ENCODE measurements at regions not wholly inside any gene's neighbourhood (a gene's known extent, or its start where the extent isn't known, plus 50 kb on each side); places are given as distances from the start of the nearest gene placed in this dataset.

- no peaks in the 10 kb centered on the region for H3K36me3 ChIP-seq (replicated peaks; ENCODE audit: insufficient read depth, low read depth)
- no peaks in the 10 kb centered on the region for H4K20me1 ChIP-seq (ENCODE audit: insufficient read depth, poor library complexity, severe bottlenecking)
- H3K4me2 ChIP-seq: no peak overlapping the region
- 90% methylated on average over 4 of the region's 4 CpGs for WGBS (ENCODE audit: low lambda C conversion rate, missing lambda C conversion rate)
- H3K9me2 ChIP-seq (replicated peaks; ENCODE audit: insufficient read depth): no peaks in the 10 kb centered on the region
- no peak overlapping the region for H3K27ac ChIP-seq
- no peaks in the 10 kb centered on the region for H3K4me1 ChIP-seq (ENCODE audit: insufficient read depth)
- no peaks in the 10 kb centered on the region for H3K27me3 ChIP-seq
- TF ChIP-seq CTCF (IDR thresholded peaks at IDR 0.05; ENCODE audit: poor library complexity): no peak
- TF ChIP-seq EZH2phosphoT487 (IDR thresholded peaks at IDR 0.05; ENCODE audit: low read depth, severe bottlenecking, unreplicated experiment): no peak
- TF ChIP-seq EZH2 (IDR thresholded peaks at IDR 0.05; ENCODE audit: borderline replicate concordance): no peak
- DNase-seq (ENCODE audit: low spot score): no peak
- H3K79me2 ChIP-seq: no peaks in the 10 kb centered on the region
- H2AFZ ChIP-seq: no peak overlapping the region
- H3K9me3 ChIP-seq (ENCODE audit: low read depth): no peaks in the 10 kb centered on the region
- no peak overlapping the region for H3K4me3 ChIP-seq
Observed at GRCh38 chr5:165527577-165527976, 2022.2 kb downstream of the MAT2B start.

GRCh38 chr5:165538065-165538464 lies 2032.6 kb downstream of the MAT2B start:
- H3K36me3 ChIP-seq (replicated peaks; ENCODE audit: insufficient read depth, low read depth): no peaks in the 10 kb centered on the region
- TF ChIP-seq EZH2phosphoT487 (IDR thresholded peaks at IDR 0.05; ENCODE audit: low read depth, severe bottlenecking, unreplicated experiment) (no peak), EZH2 (IDR thresholded peaks at IDR 0.05; ENCODE audit: borderline replicate concordance) (no peak), CTCF (IDR thresholded peaks at IDR 0.05; ENCODE audit: poor library complexity) (no peak)
- no peaks in the 10 kb centered on the region for H4K20me1 ChIP-seq (ENCODE audit: insufficient read depth, poor library complexity, severe bottlenecking)
- no peaks in the 10 kb centered on the region for H3K9me3 ChIP-seq (ENCODE audit: low read depth)
- H3K4me2 ChIP-seq: no peak overlapping the region
- H3K4me3 ChIP-seq: no peak overlapping the region
- H2AFZ ChIP-seq: no peak overlapping the region
- H3K4me1 ChIP-seq (ENCODE audit: insufficient read depth): no peaks in the 10 kb centered on the region
- no peaks in the 10 kb centered on the region for H3K79me2 ChIP-seq
- H3K9me2 ChIP-seq (replicated peaks; ENCODE audit: insufficient read depth): no peaks in the 10 kb centered on the region
- DNase-seq (ENCODE audit: low spot score): no peak
- no peaks in the 10 kb centered on the region for H3K27me3 ChIP-seq
- H3K27ac ChIP-seq: no peak overlapping the region

- TF ChIP-seq CTCF (IDR thresholded peaks at IDR 0.05; ENCODE audit: poor library complexity) (no peak), EZH2 (IDR thresholded peaks at IDR 0.05; ENCODE audit: borderline replicate concordance) (no peak), EZH2phosphoT487 (IDR thresholded peaks at IDR 0.05; ENCODE audit: low read depth, severe bottlenecking, unreplicated experiment) (no peak)
- H3K4me1 ChIP-seq (ENCODE audit: insufficient read depth): no peaks in the 10 kb centered on the region
- no peaks in the 10 kb centered on the region for H4K20me1 ChIP-seq (ENCODE audit: insufficient read depth, poor library complexity, severe bottlenecking)
- no peaks in the 10 kb centered on the region for H3K27me3 ChIP-seq
- H2AFZ ChIP-seq: no peak overlapping the region
- no peaks in the 10 kb centered on the region for H3K36me3 ChIP-seq (replicated peaks; ENCODE audit: insufficient read depth, low read depth)
- WGBS (ENCODE audit: low lambda C conversion rate, missing lambda C conversion rate): 92% methylated on average over 3 of the region's 3 CpGs
- H3K9me2 ChIP-seq (replicated peaks; ENCODE audit: insufficient read depth): no peaks in the 10 kb centered on the region
- H3K4me2 ChIP-seq: no peak overlapping the region
- H3K27ac ChIP-seq: no peak overlapping the region
- no peaks in the 10 kb centered on the region for H3K9me3 ChIP-seq (ENCODE audit: low read depth)
- no peak for DNase-seq (ENCODE audit: low spot score)
- no peaks in the 10 kb centered on the region for H3K79me2 ChIP-seq
- no peak overlapping the region for H3K4me3 ChIP-seq
Observed at GRCh38 chr5:165559645-165560044, 2054.2 kb downstream of the MAT2B start.

GRCh38 chr5:165560648-165561047 lies 2055.2 kb downstream of the MAT2B start:
- no peaks in the 10 kb centered on the region for H3K4me1 ChIP-seq (ENCODE audit: insufficient read depth)
- WGBS (ENCODE audit: low lambda C conversion rate, missing lambda C conversion rate): 96% methylated on average over 1 of the region's 1 CpG
- TF ChIP-seq CTCF (IDR thresholded peaks at IDR 0.05; ENCODE audit: poor library complexity) (no peak), EZH2 (IDR thresholded peaks at IDR 0.05; ENCODE audit: borderline replicate concordance) (no peak), EZH2phosphoT487 (IDR thresholded peaks at IDR 0.05; ENCODE audit: low read depth, severe bottlenecking, unreplicated experiment) (no peak)
- H3K9me3 ChIP-seq (ENCODE audit: low read depth): no peaks in the 10 kb centered on the region
- no peaks in the 10 kb centered on the region for H3K36me3 ChIP-seq (replicated peaks; ENCODE audit: insufficient read depth, low read depth)
- H3K4me2 ChIP-seq: no peak overlapping the region
- H3K27me3 ChIP-seq: no peaks in the 10 kb centered on the region
- H3K9me2 ChIP-seq (replicated peaks; ENCODE audit: insufficient read depth): no peaks in the 10 kb centered on the region
- no peaks in the 10 kb centered on the region for H3K79me2 ChIP-seq
- no peaks in the 10 kb centered on the region for H4K20me1 ChIP-seq (ENCODE audit: insufficient read depth, poor library complexity, severe bottlenecking)
- H2AFZ ChIP-seq: no peak overlapping the region
- DNase-seq (ENCODE audit: low spot score): no peak
- no peak overlapping the region for H3K4me3 ChIP-seq
- no peak overlapping the region for H3K27ac ChIP-seq

Measured in hepatocyte (in vitro differentiated cells).